ENCODE measurements at regions not wholly inside any gene's neighbourhood (a gene's known extent, or its start where the extent isn't known, plus 50 kb on each side); places are given as distances from the start of the nearest gene placed in this dataset.

GRCh38 chr3:22887664-22888291 is 315.3 kb upstream of the UBE2E2 start (continued):
- no peak for TF ChIP-seq ARNTL (CRISPR knock-in tag; IDR thresholded peaks at IDR 0.05)
- TF ChIP-seq AKNA (CRISPR knock-in tag; IDR thresholded peaks at IDR 0.05; ENCODE audit: borderline replicate concordance) = no peak
- no peak for TF ChIP-seq HBP1 (CRISPR knock-in tag; IDR thresholded peaks at IDR 0.05; ENCODE audit: low read depth)
- TF ChIP-seq ARNT2 (CRISPR knock-in tag; IDR thresholded peaks at IDR 0.05; ENCODE audit: low read depth) = no peak
- peak; percentile 31; the same call in 1 of the 2 replicates for TF ChIP-seq STAG1 (CRISPR knock-in tag; IDR thresholded peaks at IDR 0.05)
- no peak for TF ChIP-seq SP5 (CRISPR knock-in tag; IDR thresholded peaks at IDR 0.05; ENCODE audit: borderline replicate concordance, low read depth)

- WGBS (ENCODE audit: low lambda C conversion rate) = 20% methylated on average over 2 of the region's 2 CpGs
- H4K20me1 ChIP-seq (ENCODE audit: insufficient read depth, low read length) = no peaks in the 10 kb centered on the region
- intact Hi-C loops (cut with micrococcal nuclease; ENCODE audit: unreplicated experiment) (no loop called here), in situ Hi-C loops (cut with HindIII; ENCODE audit: extremely low pct_ligation_motif_present, low pct_unique_long_range_greater_than_20kb) (no loop called here)
- FAIRE-seq (no peak), ATAC-seq (no peak), DNase-seq (ENCODE audit: low spot score) (no peak)
- H3K4me2 ChIP-seq (ENCODE audit: low read depth, low read length) = no peak overlapping the region
- no peaks in the 10 kb centered on the region for H3K27me3 ChIP-seq (ENCODE audit: control insufficient read depth in 1 of 2, insufficient read depth in 2 of 2, low read length in 2 of 2)
- no peak overlapping the region for H2AFZ ChIP-seq (ENCODE audit: low read length)
- H3K9ac ChIP-seq (ENCODE audit: insufficient read depth, low read depth, low read length) = no peak overlapping the region
- H3K4me3 ChIP-seq (replicated peaks in 1 of 3; ENCODE audit: insufficient read depth in 1 of 3, low read depth in 2 of 3, low read length in 3 of 3) = no peak overlapping the region
- ChIA-PET CTCF (ENCODE audit: low intra/inter-chr PET ratio, low total read pairs) (no interaction called here), POLR2A (no interaction called here)
- H3K9me3 ChIP-seq (ENCODE audit: low read length) = no peaks in the 10 kb centered on the region
- no peaks in the 10 kb centered on the region for H3K36me3 ChIP-seq (replicated peaks in 1 of 2; ENCODE audit: control insufficient read depth in 1 of 2, insufficient read depth in 2 of 2, low read length in 2 of 2)
- no TSS peak for BruUV-seq (replicated peaks)
- no peak overlapping the region for H3K27ac ChIP-seq (ENCODE audit: extremely low read length, insufficient read depth, low read length)
- no peaks in the 10 kb centered on the region for H3K79me2 ChIP-seq (ENCODE audit: insufficient read depth, low read length)
- H3K4me1 ChIP-seq (ENCODE audit: insufficient read depth, low read length) = no peaks in the 10 kb centered on the region
- no peak for TF ChIP-seq ZNF563 (CRISPR knock-in tag; IDR thresholded peaks at IDR 0.05)
- TF ChIP-seq NONO (IDR thresholded peaks at IDR 0.05) = no peak
- TF ChIP-seq NONO (CRISPR knock-in tag; conservative IDR thresholded peaks at IDR 0.05) = no peak
- no peak for TF ChIP-seq GMEB1 (CRISPR knock-in tag; IDR thresholded peaks at IDR 0.05; ENCODE audit: borderline replicate concordance)
- TF ChIP-seq KAT7 (CRISPR knock-in tag; IDR thresholded peaks at IDR 0.05; ENCODE audit: borderline replicate concordance) = no peak
- TF ChIP-seq MTA1 (CRISPR knock-in tag; IDR thresholded peaks at IDR 0.05; ENCODE audit: borderline replicate concordance) = no peak
- TF ChIP-seq ZNF782 (CRISPR knock-in tag; IDR thresholded peaks at IDR 0.05; ENCODE audit: borderline replicate concordance) = no peak
- no peak for TF ChIP-seq ZNF350 (CRISPR knock-in tag; IDR thresholded peaks at IDR 0.05; ENCODE audit: borderline replicate concordance, low read depth)
- TF ChIP-seq GATAD1 (CRISPR knock-in tag; IDR thresholded peaks at IDR 0.05) = no peak
Measured at GRCh38 chr3:22893101-22893500, 310.0 kb upstream of the UBE2E2 start.

Data from HepG2 (cell line).